ENCODE measurements at regions not wholly inside any gene's neighbourhood (a gene's known extent, or its start where the extent isn't known, plus 50 kb on each side); places are given as distances from the start of the nearest gene placed in this dataset.

GRCh38 chr1:29520571-29521437 lies 284.5 kb downstream of the PTPRU start:
- Histone ChIP-seq H3K4me1 (ENCODE audit: control insufficient read depth, insufficient read depth, low read length, unreplicated experiment) (no peaks in the 10 kb centered on the region), H3K27me3 (ENCODE audit: insufficient read depth, low read length) (no peaks in the 10 kb centered on the region; the same call in 1 of the 2 replicates), H2AFZ (ENCODE audit: low read length, unreplicated experiment) (no peak overlapping the region), H3K79me2 (ENCODE audit: control insufficient read depth, insufficient read depth, low read length, unreplicated experiment) (no peaks in the 10 kb centered on the region), H3K4me3 (ENCODE audit: low read depth, low read length) (no peak overlapping the region), H3K36me3 (ENCODE audit: insufficient read depth, low read length) (no peaks in the 10 kb centered on the region), H3K27ac (ENCODE audit: low read depth, low read length) (no peak overlapping the region)

DNA sequence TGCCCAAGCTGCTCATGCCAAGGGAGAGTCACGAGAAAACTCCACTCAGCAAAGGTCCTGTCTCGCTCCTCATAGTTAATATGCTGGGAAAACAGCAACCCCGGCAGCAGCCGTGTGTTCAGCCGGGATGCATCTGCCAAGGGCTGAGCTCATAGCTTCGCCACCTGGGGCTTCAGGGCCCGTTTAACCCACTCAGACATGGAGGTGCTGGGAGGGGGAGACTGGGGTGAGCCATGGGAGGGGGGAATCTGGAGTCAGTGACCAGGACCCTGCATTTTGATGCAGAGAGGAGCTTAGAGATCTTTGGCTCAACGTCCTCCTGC lies 283.4 kb downstream of the PTPRU start:
- Histone ChIP-seq H2AFZ (ENCODE audit: low read length, unreplicated experiment) (no peak overlapping the region), H3K36me3 (ENCODE audit: insufficient read depth, low read length) (no peaks in the 10 kb centered on the region), H3K79me2 (ENCODE audit: control insufficient read depth, insufficient read depth, low read length, unreplicated experiment) (no peaks in the 10 kb centered on the region), H3K27ac (ENCODE audit: low read depth, low read length) (no peak overlapping the region), H3K27me3 (ENCODE audit: insufficient read depth, low read length) (no peaks in the 10 kb centered on the region; the same call in none of the 2 replicates), H3K4me3 (ENCODE audit: low read depth, low read length) (no peak overlapping the region), H3K4me1 (ENCODE audit: control insufficient read depth, insufficient read depth, low read length, unreplicated experiment) (no peaks in the 10 kb centered on the region)

- no peaks in the 10 kb centered on the region for H3K36me3 ChIP-seq (ENCODE audit: insufficient read depth, low read length)
- no peaks in the 10 kb centered on the region; the same call in none of the 2 replicates for H3K27me3 ChIP-seq (ENCODE audit: insufficient read depth, low read length)
Measured at GRCh38 chr1:29519108-29519787, 282.9 kb downstream of the PTPRU start.

DNA sequence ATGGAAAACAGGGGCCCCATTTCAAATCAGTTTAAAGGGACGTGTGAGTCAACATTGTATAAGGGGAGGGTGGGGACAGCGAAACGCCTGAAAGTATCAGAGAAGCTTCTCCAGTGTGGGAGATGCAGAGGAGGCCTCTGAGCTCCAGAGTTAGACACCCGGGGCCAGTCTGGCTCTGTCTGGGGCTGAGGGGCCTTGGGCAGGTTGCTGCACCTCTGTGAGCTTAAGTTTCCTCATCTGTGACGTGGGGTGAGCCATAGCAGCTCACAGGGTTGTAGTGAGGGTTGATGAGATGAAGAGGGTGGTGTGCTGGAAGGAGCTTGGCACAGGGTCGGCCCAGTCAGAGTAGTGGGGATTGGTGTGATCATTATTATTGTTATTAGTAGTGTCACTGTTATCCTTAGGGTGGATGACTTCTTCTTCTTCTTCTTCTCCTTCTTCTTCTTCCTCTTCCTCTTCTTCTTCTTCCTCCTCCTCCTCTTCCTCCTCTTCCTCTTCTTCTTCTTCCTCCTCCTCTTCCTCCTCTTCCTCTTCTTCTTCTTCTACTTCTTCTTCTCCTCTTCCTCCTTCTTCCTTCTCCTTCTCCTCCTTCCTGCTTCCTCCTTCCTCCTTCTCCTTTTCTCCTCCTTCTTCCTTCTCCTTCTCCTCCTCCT lies 282.0 kb downstream of the PTPRU start:
- Histone ChIP-seq H3K27ac (ENCODE audit: low read depth, low read length) (no peak overlapping the region), H3K4me3 (ENCODE audit: low read depth, low read length) (no peak overlapping the region), H3K4me1 (ENCODE audit: control insufficient read depth, insufficient read depth, low read length, unreplicated experiment) (no peaks in the 10 kb centered on the region), H3K79me2 (ENCODE audit: control insufficient read depth, insufficient read depth, low read length, unreplicated experiment) (no peaks in the 10 kb centered on the region), H2AFZ (ENCODE audit: low read length, unreplicated experiment) (no peak overlapping the region), H3K27me3 (ENCODE audit: insufficient read depth, low read length) (no peaks in the 10 kb centered on the region; the same call in none of the 2 replicates), H3K36me3 (ENCODE audit: insufficient read depth, low read length) (no peaks in the 10 kb centered on the region)

More at GRCh38 chr1:29519108-29519787, 282.9 kb downstream of the PTPRU start:
- H3K4me1 ChIP-seq (ENCODE audit: control insufficient read depth, insufficient read depth, low read length, unreplicated experiment): no peaks in the 10 kb centered on the region
- H3K27ac ChIP-seq (ENCODE audit: low read depth, low read length): no peak overlapping the region
- H2AFZ ChIP-seq (ENCODE audit: low read length, unreplicated experiment): no peak overlapping the region
- no peaks in the 10 kb centered on the region for H3K79me2 ChIP-seq (ENCODE audit: control insufficient read depth, insufficient read depth, low read length, unreplicated experiment)
- no peak overlapping the region for H3K4me3 ChIP-seq (ENCODE audit: low read depth, low read length)

DNA sequence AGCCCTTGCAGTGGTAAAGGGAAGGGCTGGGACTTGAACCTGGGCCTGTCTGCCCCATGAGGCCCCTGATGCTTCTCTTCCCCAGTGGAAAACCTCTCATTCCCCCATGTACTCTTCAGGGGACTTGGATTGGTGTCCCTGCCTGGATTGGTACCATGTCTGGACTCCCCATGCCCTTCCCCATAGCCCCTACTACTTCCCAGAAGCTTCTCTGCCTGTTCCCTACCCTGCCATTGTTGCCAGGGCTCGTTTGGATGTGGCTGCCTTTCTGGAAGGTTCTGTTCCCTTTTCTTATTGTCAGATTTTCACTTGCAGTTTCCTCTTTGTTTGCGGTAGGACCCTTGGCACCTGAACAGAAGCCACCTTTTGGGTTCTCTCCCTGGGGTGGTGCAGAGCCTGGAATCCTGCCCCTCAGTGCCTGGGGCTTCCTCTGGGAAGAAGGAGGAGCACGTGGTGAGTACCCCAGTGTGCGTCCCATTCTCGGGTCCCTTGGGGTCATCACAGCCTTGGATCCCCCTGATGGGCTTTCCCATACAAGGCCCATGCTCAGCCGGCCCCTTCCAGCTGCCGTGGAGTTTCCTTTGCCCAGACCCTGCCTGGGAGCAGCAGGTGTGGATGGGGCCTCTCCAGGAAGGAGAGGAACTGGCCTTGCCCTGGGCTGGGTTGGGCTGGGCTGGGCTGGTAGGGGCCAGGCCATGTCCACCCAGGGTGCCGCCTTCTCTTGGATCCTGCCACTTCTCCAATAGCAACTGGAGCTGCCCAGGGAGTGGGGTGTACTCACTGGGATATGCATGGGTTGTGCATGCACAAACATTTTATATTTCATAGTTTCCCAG lies 281.1 kb downstream of the PTPRU start:
- Histone ChIP-seq H3K27ac (ENCODE audit: low read depth, low read length) (no peak overlapping the region), H2AFZ (ENCODE audit: low read length, unreplicated experiment) (no peak overlapping the region)

GRCh38 chr1:29516063-29516820 lies 279.9 kb downstream of the PTPRU start:
- H3K79me2 ChIP-seq (ENCODE audit: control insufficient read depth, insufficient read depth, low read length, unreplicated experiment): no peaks in the 10 kb centered on the region
- H3K27me3 ChIP-seq (ENCODE audit: insufficient read depth, low read length): peaks cover 6% of the 10 kb centered on the region
- no peaks in the 10 kb centered on the region for H3K36me3 ChIP-seq (ENCODE audit: insufficient read depth, low read length)
- H3K4me3 ChIP-seq (ENCODE audit: low read depth, low read length): no peak overlapping the region
- H2AFZ ChIP-seq (ENCODE audit: low read length, unreplicated experiment): no peak overlapping the region
- no peak overlapping the region for H3K27ac ChIP-seq (ENCODE audit: low read depth, low read length)
- H3K4me1 ChIP-seq (ENCODE audit: control insufficient read depth, insufficient read depth, low read length, unreplicated experiment): no peaks in the 10 kb centered on the region

More for the DNA sequence above, 281.1 kb downstream of the PTPRU start:
- Histone ChIP-seq H3K79me2 (ENCODE audit: control insufficient read depth, insufficient read depth, low read length, unreplicated experiment) (no peaks in the 10 kb centered on the region), H3K36me3 (ENCODE audit: insufficient read depth, low read length) (no peaks in the 10 kb centered on the region), H3K4me1 (ENCODE audit: control insufficient read depth, insufficient read depth, low read length, unreplicated experiment) (no peaks in the 10 kb centered on the region), H3K27me3 (ENCODE audit: insufficient read depth, low read length) (no peaks in the 10 kb centered on the region; the same call in none of the 2 replicates), H3K4me3 (ENCODE audit: low read depth, low read length) (no peak overlapping the region)

- peaks cover 13% of the 10 kb centered on the region for H3K27me3 ChIP-seq (ENCODE audit: insufficient read depth, low read length)
- H3K79me2 ChIP-seq (ENCODE audit: control insufficient read depth, insufficient read depth, low read length, unreplicated experiment): no peaks in the 10 kb centered on the region
- no peaks in the 10 kb centered on the region for H3K4me1 ChIP-seq (ENCODE audit: control insufficient read depth, insufficient read depth, low read length, unreplicated experiment)
Measured at GRCh38 chr1:29515170-29515955, 279.0 kb downstream of the PTPRU start.

GRCh38 chr1:29514361-29515169 lies 278.2 kb downstream of the PTPRU start:
- Histone ChIP-seq H3K4me1 (ENCODE audit: control insufficient read depth, insufficient read depth, low read length, unreplicated experiment) (no peaks in the 10 kb centered on the region), H2AFZ (ENCODE audit: low read length, unreplicated experiment) (no peak overlapping the region), H3K36me3 (ENCODE audit: insufficient read depth, low read length) (no peaks in the 10 kb centered on the region), H3K27me3 (ENCODE audit: insufficient read depth, low read length) (peaks cover 21% of the 10 kb centered on the region), H3K27ac (ENCODE audit: low read depth, low read length) (no peak overlapping the region), H3K79me2 (ENCODE audit: control insufficient read depth, insufficient read depth, low read length, unreplicated experiment) (no peaks in the 10 kb centered on the region), H3K4me3 (ENCODE audit: low read depth, low read length) (no peak overlapping the region)

More at GRCh38 chr1:29515170-29515955, 279.0 kb downstream of the PTPRU start:
- H3K4me3 ChIP-seq (ENCODE audit: low read depth, low read length): no peak overlapping the region
- H3K36me3 ChIP-seq (ENCODE audit: insufficient read depth, low read length): no peaks in the 10 kb centered on the region
- H3K27ac ChIP-seq (ENCODE audit: low read depth, low read length): no peak overlapping the region
- no peak overlapping the region for H2AFZ ChIP-seq (ENCODE audit: low read length, unreplicated experiment)

DNA sequence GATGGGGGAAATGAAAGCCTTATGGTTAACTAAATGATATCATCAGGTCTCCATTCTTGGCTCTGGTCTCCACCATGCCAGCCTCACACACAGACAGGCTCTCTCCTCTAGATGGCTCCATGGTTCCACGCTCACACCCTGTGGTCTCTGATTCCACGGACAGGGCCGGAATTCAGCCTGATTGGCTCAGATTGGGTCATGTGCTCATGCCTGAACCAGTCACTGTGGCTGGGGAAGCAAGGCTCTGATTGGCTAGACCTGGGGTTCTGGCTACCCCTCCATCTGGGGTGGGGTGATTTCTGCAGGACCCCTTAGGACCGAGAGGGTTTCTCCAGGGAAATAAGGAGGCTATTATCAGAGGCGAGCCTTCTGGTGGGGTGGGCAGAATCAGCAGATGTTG lies 277.0 kb downstream of the PTPRU start:
- no peaks in the 10 kb centered on the region for H3K79me2 ChIP-seq (ENCODE audit: control insufficient read depth, insufficient read depth, low read length, unreplicated experiment)
- peaks cover 31% of the 10 kb centered on the region for H3K27me3 ChIP-seq (ENCODE audit: insufficient read depth, low read length)
- no peak overlapping the region for H3K4me3 ChIP-seq (ENCODE audit: low read depth, low read length)
- no peak overlapping the region for H2AFZ ChIP-seq (ENCODE audit: low read length, unreplicated experiment)
- no peaks in the 10 kb centered on the region for H3K36me3 ChIP-seq (ENCODE audit: insufficient read depth, low read length)
- no peak overlapping the region for H3K27ac ChIP-seq (ENCODE audit: low read depth, low read length)
- H3K4me1 ChIP-seq (ENCODE audit: control insufficient read depth, insufficient read depth, low read length, unreplicated experiment): no peaks in the 10 kb centered on the region

All from ACC112 (cell line).